ENCODE measurements at regions not wholly inside any gene's neighbourhood (a gene's known extent, or its start where the extent isn't known, plus 50 kb on each side); places are given as distances from the start of the nearest gene placed in this dataset.

DNA sequence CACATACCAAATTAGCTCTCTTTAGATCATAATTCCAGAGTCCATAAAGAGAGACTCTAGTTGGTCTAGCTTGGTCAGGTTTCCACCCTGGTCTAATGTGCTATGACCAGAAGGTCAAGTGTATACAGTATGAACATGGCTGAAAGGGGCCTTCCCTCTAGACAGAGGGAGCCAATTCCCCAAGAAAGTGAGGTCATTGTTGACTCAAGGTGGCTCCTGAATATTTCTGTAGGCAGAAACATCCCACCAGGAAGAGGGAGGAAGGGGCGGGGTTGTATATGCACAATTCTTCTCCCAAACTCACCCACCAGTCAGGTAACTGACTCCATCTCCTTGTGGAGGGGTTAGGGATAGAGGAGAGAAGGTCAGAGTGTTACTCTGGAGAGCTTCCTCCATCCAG, 281.8 kb upstream of the PLET1 start:
- Histone ChIP-seq H3K9me3 (ENCODE audit: control insufficient read depth, low read depth, low read length) (no peaks in the 10 kb centered on the region), H3K36me3 (ENCODE audit: control insufficient read depth, insufficient read depth, low read length) (no peaks in the 10 kb centered on the region), H3K27ac (ENCODE audit: low read length) (no peak overlapping the region), H3K27me3 (ENCODE audit: control insufficient read depth, insufficient read depth, low read length) (no peaks in the 10 kb centered on the region), H3K4me3 (ENCODE audit: low read length) (no peak overlapping the region), H3K4me1 (ENCODE audit: control insufficient read depth, insufficient read depth, low read length) (no peaks in the 10 kb centered on the region)
- DNase-seq = no peak
- WGBS (ENCODE audit: insufficient coverage, low lambda C conversion rate) = no CpG with 5 or more reads among the region's 1 CpG

DNA sequence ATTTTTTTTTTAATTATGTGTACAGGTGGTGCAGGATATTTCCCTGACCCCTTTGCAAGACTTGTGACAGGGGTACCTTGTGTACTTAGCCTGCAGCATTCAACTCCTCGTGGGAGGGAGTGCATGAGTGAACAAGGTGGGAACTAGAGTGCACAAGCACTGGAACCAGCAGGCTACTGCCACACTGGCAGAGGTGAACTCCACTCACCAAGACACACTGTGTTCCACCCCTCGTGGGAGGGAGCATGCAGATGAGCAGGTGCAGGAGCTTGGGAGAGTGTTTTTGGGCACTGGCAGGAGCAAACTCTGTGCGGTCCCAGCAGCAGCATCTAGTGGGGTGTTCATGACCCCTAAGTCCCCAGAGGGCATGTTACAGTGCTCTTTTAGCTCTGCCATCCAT, 282.7 kb upstream of the PLET1 start:
- WGBS (ENCODE audit: insufficient coverage, low lambda C conversion rate) = no CpG with 5 or more reads among the region's 3 CpGs
- H3K27ac ChIP-seq (ENCODE audit: low read length) = no peak overlapping the region
- no peaks in the 10 kb centered on the region for H3K4me1 ChIP-seq (ENCODE audit: control insufficient read depth, insufficient read depth, low read length)
- H3K9me3 ChIP-seq (ENCODE audit: control insufficient read depth, low read depth, low read length) = no peaks in the 10 kb centered on the region
- H3K36me3 ChIP-seq (ENCODE audit: control insufficient read depth, insufficient read depth, low read length) = no peaks in the 10 kb centered on the region
- no peak overlapping the region for H3K4me3 ChIP-seq (ENCODE audit: low read length)
- no peak for DNase-seq
- H3K27me3 ChIP-seq (ENCODE audit: control insufficient read depth, insufficient read depth, low read length) = peaks cover 4% of the 10 kb centered on the region

DNA sequence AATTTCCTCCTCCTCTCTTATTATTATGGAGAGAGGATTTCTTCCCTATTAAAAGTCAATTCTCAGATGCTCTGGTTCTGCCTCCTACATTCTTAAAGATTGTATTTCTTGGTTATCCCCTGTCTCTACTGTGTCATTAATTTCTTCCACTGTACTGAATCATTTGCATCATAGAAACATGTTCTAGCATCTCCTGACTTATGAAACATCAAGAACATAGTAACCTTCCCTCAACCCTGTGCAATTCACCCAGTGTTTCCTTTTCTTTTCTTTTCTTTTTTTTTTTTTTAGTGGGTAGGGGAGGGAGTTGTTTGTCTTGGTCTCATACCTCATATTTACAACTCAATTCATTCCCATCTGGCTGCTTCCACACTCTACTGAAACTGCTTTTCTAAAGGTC, 288.0 kb upstream of the PLET1 start:
- Histone ChIP-seq H3K4me3 (ENCODE audit: low read length) (no peak overlapping the region), H3K36me3 (ENCODE audit: control insufficient read depth, insufficient read depth, low read length) (no peaks in the 10 kb centered on the region), H3K27me3 (ENCODE audit: control insufficient read depth, insufficient read depth, low read length) (peaks cover 10% of the 10 kb centered on the region), H3K4me1 (ENCODE audit: control insufficient read depth, insufficient read depth, low read length) (no peaks in the 10 kb centered on the region), H3K27ac (ENCODE audit: low read length) (no peak overlapping the region), H3K9me3 (ENCODE audit: control insufficient read depth, low read depth, low read length) (no peaks in the 10 kb centered on the region)
- no peak for DNase-seq

DNA sequence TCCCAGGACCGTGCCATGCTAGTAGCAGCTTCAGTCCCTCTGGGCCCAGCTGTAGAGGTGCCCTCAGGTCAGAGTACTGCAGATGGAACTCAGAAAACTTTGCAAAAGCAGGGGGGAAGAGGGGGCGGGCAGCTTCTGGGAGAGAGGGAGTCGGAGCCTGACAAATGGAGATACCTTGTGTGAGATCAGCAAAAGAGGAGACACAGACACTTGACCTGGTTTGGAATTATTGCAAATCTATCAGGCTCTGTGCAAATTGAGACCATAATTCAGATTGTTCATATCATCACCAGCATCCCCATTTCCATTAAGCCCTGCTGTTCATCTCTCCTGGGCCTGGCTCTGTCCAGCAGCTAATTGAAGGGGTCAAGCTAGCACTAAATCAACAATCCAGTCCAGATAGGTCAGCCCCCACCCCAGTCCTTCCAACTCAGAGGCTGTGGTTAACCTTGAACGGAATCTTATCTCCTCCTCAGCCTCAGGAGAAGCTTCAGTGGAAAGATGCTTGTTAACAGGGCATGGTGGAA, 292.6 kb upstream of the PLET1 start:
- Histone ChIP-seq H3K4me3 (ENCODE audit: low read length) (no peak overlapping the region), H3K27me3 (ENCODE audit: control insufficient read depth, insufficient read depth, low read length) (peaks cover 5% of the 10 kb centered on the region), H3K36me3 (ENCODE audit: control insufficient read depth, insufficient read depth, low read length) (no peaks in the 10 kb centered on the region), H3K4me1 (ENCODE audit: control insufficient read depth, insufficient read depth, low read length) (no peaks in the 10 kb centered on the region), H3K27ac (ENCODE audit: low read length) (no peak overlapping the region), H3K9me3 (ENCODE audit: control insufficient read depth, low read depth, low read length) (no peaks in the 10 kb centered on the region)
- DNase-seq = no peak
- no CpG with 5 or more reads among the region's 4 CpGs for WGBS (ENCODE audit: insufficient coverage, low lambda C conversion rate)

DNA sequence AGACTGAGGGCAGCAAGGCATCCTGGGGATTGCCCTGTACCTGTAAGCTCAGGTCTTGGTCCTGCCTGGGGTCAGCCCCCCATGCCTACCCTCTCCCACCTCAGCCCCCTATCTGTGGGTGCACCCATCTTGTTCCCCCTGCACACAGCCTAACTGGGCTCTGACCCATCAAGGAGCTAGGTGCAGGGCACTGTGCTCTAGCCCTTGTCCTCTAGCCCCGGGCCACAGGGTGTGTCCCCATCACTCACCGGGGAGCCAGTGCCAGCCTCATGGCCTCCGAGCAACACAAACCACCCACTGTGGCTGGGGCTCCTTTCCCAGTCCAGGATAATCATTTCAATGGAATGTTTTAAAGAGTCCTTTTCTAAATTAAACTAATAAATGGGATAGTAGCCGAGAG, 293.9 kb upstream of the PLET1 start:
- no CpG with 5 or more reads among the region's 4 CpGs for WGBS (ENCODE audit: insufficient coverage, low lambda C conversion rate)
- H3K4me3 ChIP-seq (ENCODE audit: low read length) = no peak overlapping the region
- peaks cover 5% of the 10 kb centered on the region for H3K27me3 ChIP-seq (ENCODE audit: control insufficient read depth, insufficient read depth, low read length)
- H3K36me3 ChIP-seq (ENCODE audit: control insufficient read depth, insufficient read depth, low read length) = no peaks in the 10 kb centered on the region
- H3K4me1 ChIP-seq (ENCODE audit: control insufficient read depth, insufficient read depth, low read length) = no peaks in the 10 kb centered on the region
- H3K27ac ChIP-seq (ENCODE audit: low read length) = no peak overlapping the region
- DNase-seq = no peak
- H3K9me3 ChIP-seq (ENCODE audit: control insufficient read depth, low read depth, low read length) = no peaks in the 10 kb centered on the region

DNA sequence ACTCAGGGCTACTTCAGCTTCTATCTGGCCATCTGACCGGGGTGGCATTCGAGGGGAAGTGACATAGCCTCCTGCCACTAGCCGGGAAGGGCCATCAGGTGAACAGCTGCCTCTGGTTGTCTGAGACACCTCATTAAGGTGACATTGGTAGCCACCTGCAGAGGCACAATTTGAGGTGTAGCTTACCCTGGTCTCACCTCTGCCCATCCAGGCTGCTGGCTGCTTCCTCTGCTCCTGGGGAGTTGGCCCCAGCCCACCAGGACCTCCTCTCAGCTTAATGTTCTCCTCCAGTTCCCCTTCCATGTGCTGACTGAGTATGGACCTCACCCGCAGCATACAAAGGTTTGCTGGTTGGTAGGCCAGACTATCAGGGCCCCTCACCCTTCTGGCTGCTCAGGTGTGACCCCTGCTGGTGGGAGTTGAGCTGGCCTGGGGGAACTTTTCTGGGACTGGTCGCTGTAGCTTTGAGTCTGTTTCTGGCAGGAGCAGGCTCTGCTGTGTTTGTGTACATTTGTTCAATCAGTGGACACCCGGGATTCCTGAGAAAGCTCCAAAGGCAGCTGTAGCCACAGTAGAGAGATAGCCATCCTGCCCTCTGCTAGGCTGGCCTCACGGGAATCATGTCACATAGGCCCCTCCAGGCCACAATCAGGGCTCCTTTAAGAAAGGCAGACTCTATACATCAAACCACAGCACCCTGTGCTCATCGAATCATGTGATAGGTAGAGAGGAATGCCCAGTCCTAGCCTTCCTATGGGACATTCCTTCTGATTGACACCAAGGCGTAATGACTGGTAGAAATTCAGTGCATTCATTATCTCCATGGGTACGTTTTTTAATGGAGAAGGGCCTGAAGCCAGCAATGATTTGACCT, 295.1 kb upstream of the PLET1 start:
- no peaks in the 10 kb centered on the region for H3K4me1 ChIP-seq (ENCODE audit: control insufficient read depth, insufficient read depth, low read length)
- H3K27ac ChIP-seq (ENCODE audit: low read length) = no peak overlapping the region
- no peaks in the 10 kb centered on the region for H3K36me3 ChIP-seq (ENCODE audit: control insufficient read depth, insufficient read depth, low read length)
- H3K27me3 ChIP-seq (ENCODE audit: control insufficient read depth, insufficient read depth, low read length) = peaks cover 5% of the 10 kb centered on the region
- peak; percentile 35 to 39 for DNase-seq
- WGBS (ENCODE audit: insufficient coverage, low lambda C conversion rate) = no CpG with 5 or more reads among the region's 10 CpGs
- H3K4me3 ChIP-seq (ENCODE audit: low read length) = no peak overlapping the region
- H3K9me3 ChIP-seq (ENCODE audit: control insufficient read depth, low read depth, low read length) = no peaks in the 10 kb centered on the region

DNA sequence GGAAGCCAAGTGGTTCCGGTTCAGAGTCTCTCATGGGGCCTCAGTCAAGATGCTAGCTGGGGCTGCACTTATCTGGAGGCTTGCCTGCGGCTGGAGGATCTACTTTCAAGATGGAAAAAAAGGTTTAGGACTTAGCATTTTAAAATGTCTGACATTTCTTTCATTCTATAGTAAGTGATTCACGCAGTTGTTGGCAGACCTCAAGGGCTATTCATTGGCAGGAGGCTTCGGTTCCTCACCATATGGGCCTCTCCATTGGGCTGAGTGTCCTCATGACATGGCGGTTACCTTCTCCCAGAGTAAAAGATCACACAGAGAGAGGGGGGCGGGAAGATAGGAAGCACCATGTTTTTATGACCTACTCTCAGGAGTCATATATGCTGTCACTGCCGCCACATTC, 298.0 kb upstream of the PLET1 start:
- Histone ChIP-seq H3K36me3 (ENCODE audit: control insufficient read depth, insufficient read depth, low read length) (no peaks in the 10 kb centered on the region), H3K27me3 (ENCODE audit: control insufficient read depth, insufficient read depth, low read length) (peaks cover 5% of the 10 kb centered on the region), H3K4me1 (ENCODE audit: control insufficient read depth, insufficient read depth, low read length) (no peaks in the 10 kb centered on the region), H3K4me3 (ENCODE audit: low read length) (no peak overlapping the region), H3K9me3 (ENCODE audit: control insufficient read depth, low read depth, low read length) (no peaks in the 10 kb centered on the region), H3K27ac (ENCODE audit: low read length) (no peak overlapping the region)
- 40% methylated on average over 1 of the region's 7 CpGs for WGBS (ENCODE audit: insufficient coverage, low lambda C conversion rate)
- no peak for DNase-seq

DNA sequence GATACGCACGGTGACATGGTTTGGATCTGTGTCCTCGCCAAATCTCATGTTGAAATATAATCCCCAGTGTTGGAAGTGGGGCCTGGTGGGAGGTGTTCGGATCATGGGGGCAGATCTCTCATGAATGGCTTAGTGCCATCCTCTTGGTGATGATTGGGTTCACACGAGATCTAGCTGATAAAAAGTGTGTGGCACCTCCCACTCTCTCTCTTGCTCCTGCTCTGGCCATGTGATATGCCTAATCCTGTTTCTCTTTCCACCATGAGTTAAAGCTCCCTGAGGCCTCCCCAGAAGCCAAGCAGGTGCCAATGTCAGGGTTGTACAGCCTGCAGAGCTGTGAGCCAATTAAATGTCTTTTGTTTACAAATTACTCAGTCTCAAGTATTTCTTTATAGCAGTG, 303.1 kb upstream of the PLET1 start:
- no peaks in the 10 kb centered on the region for H3K36me3 ChIP-seq (ENCODE audit: control insufficient read depth, insufficient read depth, low read length)
- no peak for DNase-seq
- no CpG with 5 or more reads among the region's 5 CpGs for WGBS (ENCODE audit: insufficient coverage, low lambda C conversion rate)
- H3K4me3 ChIP-seq (ENCODE audit: low read length) = no peak overlapping the region
- H3K27ac ChIP-seq (ENCODE audit: low read length) = no peak overlapping the region
- H3K9me3 ChIP-seq (ENCODE audit: control insufficient read depth, low read depth, low read length) = no peaks in the 10 kb centered on the region
- peaks cover 8% of the 10 kb centered on the region for H3K27me3 ChIP-seq (ENCODE audit: control insufficient read depth, insufficient read depth, low read length)
- peaks cover 2% of the 10 kb centered on the region for H3K4me1 ChIP-seq (ENCODE audit: control insufficient read depth, insufficient read depth, low read length)

DNA sequence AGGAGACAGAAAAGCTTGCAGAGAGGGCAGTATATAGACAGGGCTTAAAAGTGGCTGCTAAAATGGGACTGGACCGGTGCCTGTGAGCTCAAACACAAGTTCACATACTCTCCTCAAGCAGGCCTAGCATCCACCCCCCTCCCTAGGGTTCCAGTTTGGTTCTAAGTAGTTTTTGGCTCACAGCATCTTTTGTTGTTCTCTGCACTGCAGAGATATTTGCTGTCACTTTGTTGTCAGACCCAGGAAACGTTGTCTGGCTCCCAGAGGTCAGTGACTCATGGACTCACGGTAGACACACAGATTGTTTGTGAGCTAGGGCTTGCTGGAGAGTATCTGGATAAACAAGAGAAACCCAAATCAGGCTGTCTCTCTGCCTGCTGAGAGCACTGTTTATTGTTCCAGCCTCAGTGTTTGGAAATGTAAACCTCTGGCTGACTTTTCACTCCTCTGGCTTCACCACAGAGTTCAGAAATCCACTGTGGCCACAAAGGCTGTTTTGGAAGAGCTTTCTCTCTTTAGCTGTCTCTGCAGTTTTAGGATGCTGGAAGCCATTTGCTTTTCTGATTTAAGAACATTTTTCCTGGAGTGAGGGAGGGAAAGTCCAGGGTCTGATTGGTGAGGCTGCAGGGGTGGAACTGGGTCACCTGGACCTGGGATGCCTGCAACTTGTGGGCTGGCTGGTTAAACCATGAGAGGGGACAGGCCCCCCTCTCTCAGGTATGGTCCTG, 303.7 kb upstream of the PLET1 start:
- H3K27ac ChIP-seq (ENCODE audit: low read length) = peak overlapping the region; percentile 24
- no peak overlapping the region for H3K4me3 ChIP-seq (ENCODE audit: low read length)
- WGBS (ENCODE audit: insufficient coverage, low lambda C conversion rate) = no CpG with 5 or more reads among the region's 3 CpGs

DNA sequence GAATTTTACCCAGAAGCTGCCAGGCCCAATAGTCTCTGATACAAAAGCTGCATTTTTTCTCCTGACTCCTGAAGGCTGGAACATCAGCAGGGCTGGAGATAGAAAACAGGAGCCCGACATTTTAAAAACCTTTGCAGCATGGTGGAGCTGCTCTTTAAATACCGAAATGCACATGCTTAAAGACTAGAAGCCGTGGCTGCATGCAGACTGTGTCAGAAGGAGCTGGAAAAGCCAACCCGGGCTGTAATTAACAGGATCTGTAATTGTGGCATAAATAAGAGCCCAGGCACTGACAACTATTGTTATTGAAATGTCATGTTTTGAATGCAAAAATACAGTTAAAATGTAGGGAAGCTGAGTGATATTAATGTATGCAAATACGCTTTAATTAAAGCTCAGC, 304.9 kb upstream of the PLET1 start:
- H3K27ac ChIP-seq (ENCODE audit: low read length) = no peak overlapping the region
- no peak for DNase-seq
- WGBS (ENCODE audit: insufficient coverage, low lambda C conversion rate) = 90% methylated on average over 2 of the region's 5 CpGs

More for the DNA sequence above, 303.7 kb upstream of the PLET1 start:
- no peaks in the 10 kb centered on the region for H3K36me3 ChIP-seq (ENCODE audit: control insufficient read depth, insufficient read depth, low read length)
- peak; percentile 26 to 48 for DNase-seq
- no peaks in the 10 kb centered on the region for H3K9me3 ChIP-seq (ENCODE audit: control insufficient read depth, low read depth, low read length)
- peaks cover 2% of the 10 kb centered on the region for H3K4me1 ChIP-seq (ENCODE audit: control insufficient read depth, insufficient read depth, low read length)
- H3K27me3 ChIP-seq (ENCODE audit: control insufficient read depth, insufficient read depth, low read length) = peaks cover 8% of the 10 kb centered on the region

More for the DNA sequence above, 304.9 kb upstream of the PLET1 start:
- H3K9me3 ChIP-seq (ENCODE audit: control insufficient read depth, low read depth, low read length) = no peaks in the 10 kb centered on the region
- H3K4me3 ChIP-seq (ENCODE audit: low read length) = no peak overlapping the region
- H3K27me3 ChIP-seq (ENCODE audit: control insufficient read depth, insufficient read depth, low read length) = peaks cover 11% of the 10 kb centered on the region
- no peaks in the 10 kb centered on the region for H3K36me3 ChIP-seq (ENCODE audit: control insufficient read depth, insufficient read depth, low read length)
- H3K4me1 ChIP-seq (ENCODE audit: control insufficient read depth, insufficient read depth, low read length) = peaks cover 2% of the 10 kb centered on the region

Measured in large intestine (tissue), 3 donors.